SK-N-SH (cell line): ENCODE measurements at regions not wholly inside any gene's neighbourhood (a gene's known extent, or its start where the extent isn't known, plus 50 kb on each side); places are given as distances from the start of the nearest gene placed in this dataset.

Experiments
- CTCF ChIA-PET: fragments of 300-600, 350-600 bp; formaldehyde crosslinking; extraction: SDS; loops from one replicate; lab custom pipeline; 2021; lab: Yijun Ruan, JAX
- POLR2A ChIA-PET: fragments of 350-600 bp; sonication (Branson Sonifier 250); formaldehyde crosslinking; extraction: SDS; loops from one replicate; lab custom pipeline; 2020; ENCODE audit warnings: antibody characterized with exemption, inconsistent platforms; lab: Yijun Ruan, JAX
- DNase-seq: peaks from one replicate; pipeline ENCODE4 v3.0.0; 2012
- H2AFZ ChIP-seq: fragments of 200-600 bp; sonication (generic); 2 replicates; pipeline ENCODE4 v1.8.1; 2016; ENCODE audit warnings: antibody characterized with exemption, mild to moderate bottlenecking, low read depth
- H3F3A ChIP-seq: fragments of 200-600 bp; sonication (generic); replicated peaks from 2 replicates; pipeline ENCODE3; 2016; ENCODE audit warnings: antibody characterized with exemption, mild to moderate bottlenecking; ENCODE audit not compliant: insufficient read depth
- H3K27ac ChIP-seq, 2 experiments: fragments of 200-500 bp in 1 of 2; fragments of 200-600 bp in 1 of 2; sonication (Bioruptor generic) in 1 of 2; sonication (generic), shearing (Covaris generic) in 1 of 2; 2 replicates each; pipeline versions ENCODE4 v1.5.1 to v1.6.1; 2014 to 2016; ENCODE audit warnings: low read depth in 2 of 2, inconsistent platforms in 1 of 2, low read length in 1 of 2, mild to moderate bottlenecking in 1 of 2, mixed read lengths in 1 of 2
- H3K27me3 ChIP-seq: fragments of 200-600 bp; sonication (generic), shearing (Covaris generic); 2 replicates; pipeline ENCODE4 v1.6.1; 2016; ENCODE audit warnings: mixed run types; ENCODE audit not compliant: insufficient read depth
- H3K36me3 ChIP-seq, 2 experiments: fragments of 200-500 bp in 1 of 2; fragments of 200-600 bp in 1 of 2; sonication (Bioruptor generic) in 1 of 2; sonication (generic) in 1 of 2; replicated peaks in 1 of 2; 2 replicates each; pipeline versions ENCODE3 to v1.5.1; 2014 to 2016; ENCODE audit warnings: low read length in 1 of 2, mild to moderate bottlenecking in 1 of 2; ENCODE audit not compliant: insufficient read depth in 2 of 2, control insufficient read depth in 1 of 2
- H3K4me1 ChIP-seq, 2 experiments: fragments of 200-500 bp in 1 of 2; fragments of 200-600 bp in 1 of 2; sonication (Bioruptor generic) in 1 of 2; sonication (generic), shearing (Covaris generic) in 1 of 2; 2 replicates each; pipeline versions ENCODE4 v1.5.1 to v1.6.1; 2014 to 2016; ENCODE audit warnings: low read depth in 1 of 2, low read length in 1 of 2, mixed run types in 1 of 2; ENCODE audit not compliant: insufficient read depth in 2 of 2, control insufficient read depth in 1 of 2
- H3K4me2 ChIP-seq: fragments of 200-600 bp; sonication (generic), shearing (Covaris generic); 2 replicates; pipeline ENCODE4 v1.6.1; 2017; ENCODE audit warnings: mixed run types
- H3K4me3 ChIP-seq, 2 experiments: fragments of 200-500 bp in 1 of 2; fragments of 200-600 bp in 1 of 2; sonication (Bioruptor generic) in 1 of 2; sonication (generic), shearing (Covaris generic) in 1 of 2; 2 replicates each; pipeline versions ENCODE4 v1.5.1 to v1.8.1; 2014 to 2016; ENCODE audit warnings: low read depth in 2 of 2, inconsistent platforms in 1 of 2, low read length in 1 of 2, mild to moderate bottlenecking in 1 of 2, mixed read lengths in 1 of 2, moderate library complexity in 1 of 2
- H3K79me2 ChIP-seq: fragments of 200-600 bp; sonication (generic); 2 replicates; pipeline ENCODE4 v1.8.1; 2017; ENCODE audit warnings: mild to moderate bottlenecking; ENCODE audit not compliant: insufficient read depth
- H3K9ac ChIP-seq: fragments of 200-600 bp; sonication (generic); 2 replicates; pipeline ENCODE4 v1.6.1; 2017; ENCODE audit warnings: mixed run types
- H3K9me2 ChIP-seq: fragments of 200-600 bp; sonication (generic); 2 replicates; pipeline ENCODE4 v1.6.1; 2017; ENCODE audit warnings: mixed run types
- H3K9me3 ChIP-seq: fragments of 200-600 bp; sonication (generic); 2 replicates; pipeline ENCODE4 v1.6.1; 2017; ENCODE audit warnings: mixed run types, mild to moderate bottlenecking, moderate library complexity
- H4K20me1 ChIP-seq: fragments of 200-600 bp; sonication (generic); 2 replicates; pipeline ENCODE4 v1.6.1; 2017; ENCODE audit warnings: mild to moderate bottlenecking, mixed run types; ENCODE audit not compliant: insufficient read depth
- CTCF ChIP-seq: fragments of 200-600 bp; sonication (generic); IDR thresholded peaks from 2 replicates; pipeline ENCODE4 v1.6.1; 2017; ENCODE audit warnings: antibody characterized with exemption, mild to moderate bottlenecking, moderate library complexity
- FOSL2 ChIP-seq: IDR thresholded peaks from 2 replicates; pipeline ENCODE4 v1.4.0; 2012; ENCODE audit warnings: low read depth, mild to moderate bottlenecking, moderate library complexity, borderline replicate concordance
- GABPA ChIP-seq: IDR thresholded peaks from 2 replicates; pipeline ENCODE4 v1.4.0; 2012; ENCODE audit warnings: low read depth, mild to moderate bottlenecking
- GATA2 ChIP-seq: sonication (generic); formaldehyde crosslinking; IDR thresholded peaks from 2 replicates; pipeline ENCODE4 v1.5.0; 2020; ENCODE audit warnings: mild to moderate bottlenecking, missing genetic modification reagents
- NFIC ChIP-seq: IDR thresholded peaks from 2 replicates; pipeline ENCODE4 v1.4.0; 2012; ENCODE audit warnings: borderline replicate concordance
- NRF1 ChIP-seq: IDR thresholded peaks from 2 replicates; pipeline ENCODE4 v1.6.1; 2012; ENCODE audit warnings: low read depth, mild to moderate bottlenecking, low read length
- RCOR1 ChIP-seq: fragments of 150-350 bp; IDR thresholded peaks from 2 replicates; pipeline ENCODE4 v1.6.1; 2017; ENCODE audit warnings: antibody characterized with exemption, low read length
- RFX5 ChIP-seq: IDR thresholded peaks from 2 replicates; pipeline ENCODE4 v1.6.1; 2012; ENCODE audit warnings: mild to moderate bottlenecking, improper control_type of control experiment, low read length
- SIN3A ChIP-seq: IDR thresholded peaks from 2 replicates; pipeline ENCODE4 v1.6.1; 2012; ENCODE audit warnings: low read depth, mild to moderate bottlenecking, low read length, moderate library complexity, borderline replicate concordance
- SMC3 ChIP-seq: IDR thresholded peaks from 2 replicates; pipeline ENCODE4 v1.6.1; 2012; ENCODE audit warnings: low read depth, low read length, improper control_type of control experiment
- TEAD4 ChIP-seq: IDR thresholded peaks from 2 replicates; pipeline ENCODE4 v1.4.0; 2012; ENCODE audit warnings: mild to moderate bottlenecking, borderline replicate concordance; ENCODE audit not compliant: insufficient read depth
- YY1 ChIP-seq: IDR thresholded peaks from 2 replicates; pipeline ENCODE4 v1.4.0; 2012; ENCODE audit warnings: low read depth, mild to moderate bottlenecking
- ZBTB33 ChIP-seq: IDR thresholded peaks from 2 replicates; pipeline ENCODE4 v1.4.0; 2012; ENCODE audit warnings: low read depth, borderline replicate concordance
- WGBS: methylation state at CpG from one replicate; pipeline ENCODE4 v1.1.6; 2017; ENCODE audit warnings: low lambda C conversion rate; 5-methylcytosine and 5-hydroxymethylcytosine counted together
- TF ChIP-seq, protein P1 (sequence below): IDR thresholded peaks from 2 replicates; pipeline ENCODE4; 2012
- TF ChIP-seq, protein P2 (sequence below): fragments of 150-350 bp; IDR thresholded peaks from 2 replicates; pipeline ENCODE4 v1.6.1; 2017; ENCODE audit warnings: antibody characterized with exemption, low read length, low read depth, borderline replicate concordance

GRCh38 chr3:99126316-99126715, 224.8 kb upstream of the DCBLD2 start:
- Histone ChIP-seq H3K36me3 (no peaks in the 10 kb centered on the region), H2AFZ (no peak overlapping the region), H3K4me2 (no peak overlapping the region), H4K20me1 (no peaks in the 10 kb centered on the region), H3K4me3 (no peak overlapping the region), H3K27ac (no peak overlapping the region), H3K9ac (no peak overlapping the region), H3K79me2 (no peaks in the 10 kb centered on the region)
- DNase-seq, result no peak
- 36% methylated on average over 1 of the region's 1 CpG for WGBS
- CTCF ChIA-PET, result no interaction called here
- POLR2A ChIA-PET, result no interaction called here
- TF ChIP-seq GATA2, result no peak
- no peak for TF ChIP-seq TEAD4
- TF ChIP-seq NFIC, result no peak
- TF ChIP-seq, protein P1, sequence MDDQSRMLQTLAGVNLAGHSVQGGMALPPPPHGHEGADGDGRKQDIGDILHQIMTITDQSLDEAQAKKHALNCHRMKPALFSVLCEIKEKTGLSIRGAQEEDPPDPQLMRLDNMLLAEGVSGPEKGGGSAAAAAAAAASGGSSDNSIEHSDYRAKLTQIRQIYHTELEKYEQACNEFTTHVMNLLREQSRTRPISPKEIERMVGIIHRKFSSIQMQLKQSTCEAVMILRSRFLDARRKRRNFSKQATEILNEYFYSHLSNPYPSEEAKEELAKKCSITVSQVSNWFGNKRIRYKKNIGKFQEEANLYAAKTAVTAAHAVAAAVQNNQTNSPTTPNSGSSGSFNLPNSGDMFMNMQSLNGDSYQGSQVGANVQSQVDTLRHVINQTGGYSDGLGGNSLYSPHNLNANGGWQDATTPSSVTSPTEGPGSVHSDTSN, result no peak
- TF ChIP-seq, protein P2, sequence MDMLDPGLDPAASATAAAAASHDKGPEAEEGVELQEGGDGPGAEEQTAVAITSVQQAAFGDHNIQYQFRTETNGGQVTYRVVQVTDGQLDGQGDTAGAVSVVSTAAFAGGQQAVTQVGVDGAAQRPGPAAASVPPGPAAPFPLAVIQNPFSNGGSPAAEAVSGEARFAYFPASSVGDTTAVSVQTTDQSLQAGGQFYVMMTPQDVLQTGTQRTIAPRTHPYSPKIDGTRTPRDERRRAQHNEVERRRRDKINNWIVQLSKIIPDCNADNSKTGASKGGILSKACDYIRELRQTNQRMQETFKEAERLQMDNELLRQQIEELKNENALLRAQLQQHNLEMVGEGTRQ, result no peak
- no peak for TF ChIP-seq RFX5
- TF ChIP-seq SIN3A, result no peak
- no peak for TF ChIP-seq ZBTB33
- no peak for TF ChIP-seq NRF1
- TF ChIP-seq YY1, result no peak
- no peak for TF ChIP-seq CTCF
- no peak for TF ChIP-seq SMC3
- no peak for TF ChIP-seq FOSL2
- no peak for TF ChIP-seq GABPA
- no peak for TF ChIP-seq RCOR1
- TF ChIP-seq, all 33 proteins: peak for 0
- no peaks in the 10 kb centered on the region for H3K9me3 ChIP-seq
- no peaks in the 10 kb centered on the region for H3K9me2 ChIP-seq
- no peaks in the 10 kb centered on the region for H3K27me3 ChIP-seq
- H3K4me1 ChIP-seq, result no peaks in the 10 kb centered on the region
- peaks cover 29% of the 10 kb centered on the region for H3F3A ChIP-seq
